K562 (cell line): ENCODE measurements at regions not wholly inside any gene's neighbourhood (a gene's known extent, or its start where the extent isn't known, plus 50 kb on each side); places are given as distances from the start of the nearest gene placed in this dataset.

Experiments
- DPF2 ChIP-seq: fragments of 450-650 bp; IDR thresholded peaks from 2 replicates; pipeline ENCODE4 v1.6.1; 2016
- FIP1L1 ChIP-seq: fragments of 200-400 bp; formaldehyde crosslinking; IDR thresholded peaks from 2 replicates; pipeline ENCODE4 v1.6.1; 2018; ENCODE audit warnings: mild to moderate bottlenecking, low read depth, low read length; ENCODE audit not compliant: poor library complexity, severe bottlenecking
- MTA3 ChIP-seq: fragments of 450-650 bp; formaldehyde crosslinking; IDR thresholded peaks from 2 replicates; pipeline ENCODE4 v1.6.1; 2017; ENCODE audit warnings: mild to moderate bottlenecking, borderline replicate concordance
- SP1 ChIP-seq: sonication (generic); formaldehyde crosslinking; IDR thresholded peaks from 2 replicates; pipeline ENCODE4 v1.8.1; 2022; ENCODE audit warnings: mild to moderate bottlenecking, missing genetic modification reagents
- TAF7 ChIP-seq: fragments of 450-650 bp; IDR thresholded peaks from 2 replicates; pipeline ENCODE4 v1.6.1; 2016; ENCODE audit warnings: missing genetic modification characterization, missing compliant biosample characterization
- TCF3 ChIP-seq: sonication (generic); formaldehyde crosslinking; IDR thresholded peaks from 2 replicates; pipeline ENCODE4 v1.4.0; 2020; ENCODE audit warnings: mild to moderate bottlenecking, missing genetic modification reagents
- ZNF253 ChIP-seq: fragments of 250-450 bp; sonication (Bioruptor Pico); conservative IDR thresholded peaks from 2 replicates; pipeline ENCODE4 v1.6.1; 2021; ENCODE audit warnings: mild to moderate bottlenecking
- TF ChIP-seq, protein P1 (sequence below): sonication (generic); formaldehyde crosslinking; IDR thresholded peaks from 2 replicates; pipeline ENCODE4 v1.4.0; 2020; ENCODE audit warnings: mild to moderate bottlenecking, missing genetic modification reagents
- TF ChIP-seq, protein P2 (sequence below): fragments of 250-450 bp; sonication (Bioruptor Pico); IDR thresholded peaks from 2 replicates; pipeline ENCODE4 v1.8.0; 2022; ENCODE audit warnings: inconsistent platforms, mild to moderate bottlenecking, moderate library complexity, borderline replicate concordance
- TF ChIP-seq, protein P3 (sequence below): fragments of 450-650 bp; formaldehyde crosslinking; IDR thresholded peaks from 2 replicates; pipeline ENCODE4 v1.4.0; 2022; ENCODE audit warnings: missing genetic modification characterization

DNA sequence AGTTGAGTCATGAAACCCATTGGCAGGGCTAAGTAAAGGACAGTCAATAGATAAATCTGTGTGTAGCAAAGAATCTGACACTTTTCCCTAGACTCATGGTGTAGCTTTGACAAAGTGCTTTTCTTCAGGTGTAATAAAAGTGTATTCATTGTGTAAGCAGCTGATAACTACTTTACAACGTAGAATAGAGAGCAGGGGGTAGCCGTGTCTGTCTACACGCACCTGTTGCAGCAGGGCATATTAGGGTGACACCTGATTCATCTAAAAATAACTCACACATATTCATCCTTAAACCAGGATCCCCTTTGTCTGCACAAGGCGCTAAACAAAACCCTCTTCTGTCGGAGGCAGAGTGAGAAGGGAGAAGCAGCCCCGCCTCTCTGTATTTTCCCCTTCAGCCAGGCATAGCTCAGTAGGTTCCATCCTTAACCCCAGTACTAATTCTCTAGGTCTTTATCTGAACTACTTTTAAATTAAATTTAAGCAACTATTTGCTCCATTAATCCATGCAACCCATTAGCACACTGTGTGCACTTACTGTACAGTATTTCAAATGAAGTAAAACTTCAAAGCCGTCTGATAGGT is 306.7 kb upstream of the SASH1 start:
- TF ChIP-seq, protein P1, sequence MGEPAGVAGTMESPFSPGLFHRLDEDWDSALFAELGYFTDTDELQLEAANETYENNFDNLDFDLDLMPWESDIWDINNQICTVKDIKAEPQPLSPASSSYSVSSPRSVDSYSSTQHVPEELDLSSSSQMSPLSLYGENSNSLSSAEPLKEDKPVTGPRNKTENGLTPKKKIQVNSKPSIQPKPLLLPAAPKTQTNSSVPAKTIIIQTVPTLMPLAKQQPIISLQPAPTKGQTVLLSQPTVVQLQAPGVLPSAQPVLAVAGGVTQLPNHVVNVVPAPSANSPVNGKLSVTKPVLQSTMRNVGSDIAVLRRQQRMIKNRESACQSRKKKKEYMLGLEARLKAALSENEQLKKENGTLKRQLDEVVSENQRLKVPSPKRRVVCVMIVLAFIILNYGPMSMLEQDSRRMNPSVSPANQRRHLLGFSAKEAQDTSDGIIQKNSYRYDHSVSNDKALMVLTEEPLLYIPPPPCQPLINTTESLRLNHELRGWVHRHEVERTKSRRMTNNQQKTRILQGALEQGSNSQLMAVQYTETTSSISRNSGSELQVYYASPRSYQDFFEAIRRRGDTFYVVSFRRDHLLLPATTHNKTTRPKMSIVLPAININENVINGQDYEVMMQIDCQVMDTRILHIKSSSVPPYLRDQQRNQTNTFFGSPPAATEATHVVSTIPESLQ, result no peak
- TF ChIP-seq, protein P2, sequence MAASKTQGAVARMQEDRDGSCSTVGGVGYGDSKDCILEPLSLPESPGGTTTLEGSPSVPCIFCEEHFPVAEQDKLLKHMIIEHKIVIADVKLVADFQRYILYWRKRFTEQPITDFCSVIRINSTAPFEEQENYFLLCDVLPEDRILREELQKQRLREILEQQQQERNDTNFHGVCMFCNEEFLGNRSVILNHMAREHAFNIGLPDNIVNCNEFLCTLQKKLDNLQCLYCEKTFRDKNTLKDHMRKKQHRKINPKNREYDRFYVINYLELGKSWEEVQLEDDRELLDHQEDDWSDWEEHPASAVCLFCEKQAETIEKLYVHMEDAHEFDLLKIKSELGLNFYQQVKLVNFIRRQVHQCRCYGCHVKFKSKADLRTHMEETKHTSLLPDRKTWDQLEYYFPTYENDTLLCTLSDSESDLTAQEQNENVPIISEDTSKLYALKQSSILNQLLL (CRISPR knock-in tag), result no peak
- TF ChIP-seq TCF3, result no peak
- TF ChIP-seq MTA3, result no peak
- no peak for TF ChIP-seq ZNF253 (CRISPR knock-in tag)
- TF ChIP-seq DPF2, result no peak
- no peak for TF ChIP-seq TAF7
- TF ChIP-seq, protein P3, sequence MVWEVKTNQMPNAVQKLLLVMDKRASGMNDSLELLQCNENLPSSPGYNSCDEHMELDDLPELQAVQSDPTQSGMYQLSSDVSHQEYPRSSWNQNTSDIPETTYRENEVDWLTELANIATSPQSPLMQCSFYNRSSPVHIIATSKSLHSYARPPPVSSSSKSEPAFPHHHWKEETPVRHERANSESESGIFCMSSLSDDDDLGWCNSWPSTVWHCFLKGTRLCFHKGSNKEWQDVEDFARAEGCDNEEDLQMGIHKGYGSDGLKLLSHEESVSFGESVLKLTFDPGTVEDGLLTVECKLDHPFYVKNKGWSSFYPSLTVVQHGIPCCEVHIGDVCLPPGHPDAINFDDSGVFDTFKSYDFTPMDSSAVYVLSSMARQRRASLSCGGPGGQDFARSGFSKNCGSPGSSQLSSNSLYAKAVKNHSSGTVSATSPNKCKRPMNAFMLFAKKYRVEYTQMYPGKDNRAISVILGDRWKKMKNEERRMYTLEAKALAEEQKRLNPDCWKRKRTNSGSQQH (CRISPR knock-in tag), result no peak
- no peak for TF ChIP-seq FIP1L1
- no peak for TF ChIP-seq SP1 (CRISPR knock-in tag)
